NCI-H2171 treated with DMSO at 0.1 percent for 48 hours (cell line): ENCODE measurements at regions not wholly inside any gene's neighbourhood (a gene's known extent, or its start where the extent isn't known, plus 50 kb on each side); places are given as distances from the start of the nearest gene placed in this dataset.

ENCODE experiments used
- DNase-seq: peaks from one replicate; lab custom pipeline; 2025; lab: John Stamatoyannopoulos, UW

- DNase-seq: no peak
These were observed 142.9 kb downstream of the BACH1 start for GRCh38 chr21:29441651-29442050.

DNA sequence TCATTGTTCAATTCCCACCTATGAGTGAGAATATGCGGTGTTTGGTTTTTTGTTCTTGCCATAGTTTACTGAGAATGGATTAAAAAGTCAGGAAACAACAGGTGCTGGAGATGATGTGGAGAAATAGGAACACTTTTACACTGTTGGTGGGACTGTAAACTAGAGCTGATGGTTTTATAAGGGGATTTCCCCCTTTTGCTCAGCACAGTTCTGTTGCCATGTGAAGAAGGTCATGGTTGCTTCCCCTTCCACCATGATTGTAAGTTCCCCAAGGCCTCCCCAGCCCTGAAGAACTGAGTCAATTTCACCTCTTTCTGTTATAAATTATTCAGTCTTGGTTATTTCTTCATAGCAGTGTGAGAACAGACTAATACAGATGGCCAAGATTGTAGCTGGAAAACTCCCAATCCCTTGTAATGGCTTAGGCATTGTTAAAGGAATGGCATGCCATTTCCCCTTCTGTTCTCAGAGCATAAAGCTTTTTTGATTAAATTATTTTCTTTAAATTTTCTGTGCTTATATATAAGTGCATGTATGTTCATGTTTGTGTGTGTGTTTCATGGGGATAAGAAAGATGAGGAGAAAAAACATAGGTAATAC, 144.8 kb downstream of the BACH1 start:
- no peak for DNase-seq

DNA sequence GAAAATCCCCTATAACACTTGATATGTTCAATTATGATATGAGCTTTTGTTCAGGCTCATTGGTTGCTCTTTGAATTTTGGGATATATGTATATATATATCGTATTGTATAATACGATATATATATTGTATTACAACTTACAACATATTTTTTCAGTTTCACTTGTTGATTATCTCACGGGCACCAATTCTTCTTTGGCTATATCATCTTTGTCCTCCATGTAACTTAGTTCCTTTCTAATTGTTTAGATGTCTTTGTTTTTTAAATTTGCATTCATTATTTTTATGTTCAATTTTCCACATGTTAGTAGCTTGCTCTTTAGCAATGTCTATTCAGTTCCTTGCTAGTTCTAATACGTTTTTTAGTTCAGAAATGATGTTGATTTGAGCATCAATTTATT, 150.0 kb downstream of the BACH1 start:
- DNase-seq: no peak

- DNase-seq: no peak
These were observed 150.7 kb downstream of the BACH1 start for GRCh38 chr21:29449306-29449950.

GRCh38 chr21:29450058-29450457, 151.3 kb downstream of the BACH1 start:
- no peak for DNase-seq

GRCh38 chr21:29453511-29453910, 154.8 kb downstream of the BACH1 start:
- DNase-seq: no peak

- DNase-seq: no peak
These were observed 155.5 kb downstream of the BACH1 start for GRCh38 chr21:29454179-29454578.

DNA sequence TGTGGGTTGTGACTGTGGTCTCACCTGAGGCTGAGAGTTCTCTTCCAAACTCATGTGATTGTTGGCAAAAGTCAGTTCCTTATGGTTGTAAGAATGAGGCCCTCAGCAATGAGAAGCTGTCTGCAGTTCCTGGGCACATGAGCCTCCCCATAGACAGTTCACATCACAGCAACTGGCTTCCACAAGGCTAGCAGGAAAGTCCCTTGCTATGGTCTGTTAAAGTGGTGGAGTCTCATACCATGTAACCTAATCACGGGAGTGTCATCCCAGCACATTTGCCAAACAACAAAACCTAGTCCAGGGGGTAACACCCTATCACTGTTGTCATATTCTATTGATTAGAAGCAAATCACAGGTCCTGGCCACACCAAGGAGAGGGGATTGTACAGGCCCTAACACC, 163.8 kb downstream of the BACH1 start:
- DNase-seq: no peak

DNA sequence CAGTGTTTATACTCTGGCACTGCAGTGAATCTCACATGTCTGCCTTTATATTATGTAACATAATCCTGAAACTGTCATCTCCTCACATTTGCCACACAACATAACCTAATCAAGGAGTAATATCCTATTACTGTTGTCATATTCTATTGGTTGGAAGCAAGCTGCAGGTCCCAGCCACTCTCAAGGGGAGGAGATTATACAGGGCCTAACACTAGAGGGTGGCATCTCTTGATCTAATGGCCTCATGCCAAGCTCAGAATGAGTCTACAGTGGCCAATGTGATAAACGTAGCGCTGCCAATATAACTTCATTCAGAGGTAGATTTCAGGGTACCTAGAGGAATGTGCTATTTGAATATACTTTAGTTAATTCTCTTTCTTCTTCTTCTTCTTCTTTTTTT, 166.8 kb downstream of the BACH1 start:
- peak; percentile 62 for DNase-seq

DNA sequence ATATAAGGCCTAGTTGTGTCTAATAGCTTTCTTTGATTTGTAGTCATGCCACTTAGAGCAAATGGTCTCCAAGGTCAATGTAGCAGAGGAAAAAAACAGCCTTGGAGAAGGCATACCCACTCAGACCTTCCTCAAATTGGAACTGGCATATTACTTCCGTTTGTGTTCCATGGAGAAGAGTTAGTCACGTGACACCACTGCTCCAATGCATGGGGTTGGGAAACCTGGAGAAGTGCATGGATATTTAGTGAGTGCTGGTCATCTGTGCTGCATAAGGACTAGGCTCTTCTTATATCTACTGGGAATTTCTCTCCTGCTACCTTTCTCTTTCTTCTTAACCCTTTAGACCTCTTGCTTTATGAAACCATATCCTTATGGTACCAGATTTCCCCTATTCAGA, 167.8 kb downstream of the BACH1 start:
- no peak for DNase-seq

- no peak for DNase-seq
These were observed 171.7 kb downstream of the BACH1 start for GRCh38 chr21:29470397-29470796.

- no peak for DNase-seq
These were observed 175.1 kb downstream of the BACH1 start for GRCh38 chr21:29473808-29474207.

GRCh38 chr21:29475329-29475728, 176.6 kb downstream of the BACH1 start:
- no peak for DNase-seq

DNA sequence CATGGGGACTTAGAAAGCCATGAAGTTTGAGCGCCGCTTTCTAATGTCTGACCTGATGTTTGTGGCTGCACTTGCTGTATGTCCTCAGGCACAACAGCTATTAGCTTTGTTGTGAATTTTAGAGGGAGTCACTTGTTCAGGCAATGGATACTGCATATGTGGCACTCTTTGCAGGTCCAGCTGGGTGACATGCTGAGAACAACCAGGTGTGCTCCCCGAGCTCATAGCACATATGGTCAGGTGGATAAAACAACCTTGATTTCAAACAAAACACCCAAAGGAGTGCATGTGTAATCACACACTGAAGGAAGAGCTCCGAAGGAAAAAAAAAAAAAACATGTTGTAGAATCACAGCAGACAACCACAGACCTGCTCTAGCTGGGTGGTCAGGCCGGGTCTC, 178.6 kb downstream of the BACH1 start:
- DNase-seq: peak; percentile 73

GRCh38 chr21:29477941-29478340, 179.2 kb downstream of the BACH1 start:
- no peak for DNase-seq

- no peak for DNase-seq
These were observed 182.4 kb downstream of the BACH1 start for GRCh38 chr21:29481081-29481480.

DNA sequence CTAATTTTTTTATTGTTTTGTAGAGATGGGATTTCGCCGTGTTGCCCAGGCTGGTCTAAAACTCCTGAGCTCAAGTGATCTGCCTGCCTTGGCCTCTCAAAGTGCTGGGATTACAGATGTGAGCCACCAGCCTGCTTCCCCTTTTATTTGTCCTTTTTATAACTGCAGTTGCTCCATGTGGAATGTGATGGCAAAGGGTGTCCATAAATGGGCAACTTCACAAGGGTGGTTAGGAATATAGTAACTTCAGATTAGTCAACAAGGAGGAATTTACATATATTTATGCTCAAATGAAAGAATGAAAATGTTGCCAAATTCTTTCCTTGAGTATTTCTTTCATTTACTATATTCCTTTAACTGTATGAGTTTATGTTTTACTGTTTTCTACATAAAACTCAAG, 182.9 kb downstream of the BACH1 start:
- no peak for DNase-seq

GRCh38 chr21:29486306-29486807, 187.6 kb downstream of the BACH1 start:
- no peak for DNase-seq
